Lung microvascular endothelial cell (primary cell): ENCODE measurements at regions not wholly inside any gene's neighbourhood (a gene's known extent, or its start where the extent isn't known, plus 50 kb on each side); places are given as distances from the start of the nearest gene placed in this dataset.

ENCODE experiments used
- DNase-seq, 2 donors: peaks; one replicate each; pipeline versions ENCODE4 v3.0.0 to v3.0.0-alpha.2; 2010; ENCODE audit warnings: low read depth in 2 of 2

- no peak for DNase-seq
Measured at GRCh38 chr7:136072447-136072846, 95.3 kb upstream of the MTPN start.

GRCh38 chr7:136070736-136071505 lies 93.8 kb upstream of the MTPN start:
- no peak for DNase-seq

- DNase-seq, result no peak
Measured at GRCh38 chr7:136069840-136070529, 92.8 kb upstream of the MTPN start.

DNA sequence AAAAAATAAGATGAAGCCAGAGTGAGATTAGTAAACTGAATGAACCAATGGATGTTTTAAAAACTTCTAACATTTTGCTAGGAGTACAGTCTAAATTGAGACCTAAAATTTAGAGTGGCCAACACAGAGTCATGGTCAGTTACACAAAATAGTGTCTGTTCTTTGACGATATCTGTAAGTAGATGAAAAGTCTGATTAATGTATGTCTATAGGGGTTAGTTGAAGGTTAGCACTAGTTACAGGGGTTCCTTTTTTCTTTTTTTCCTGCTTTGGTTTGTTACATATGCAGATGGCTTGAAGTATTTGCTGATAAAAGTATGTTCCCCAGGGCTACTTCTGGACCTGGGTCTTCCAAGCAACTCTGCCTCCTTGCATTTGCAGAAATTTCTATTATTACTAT lies 90.1 kb upstream of the MTPN start:
- DNase-seq, result no peak

DNA sequence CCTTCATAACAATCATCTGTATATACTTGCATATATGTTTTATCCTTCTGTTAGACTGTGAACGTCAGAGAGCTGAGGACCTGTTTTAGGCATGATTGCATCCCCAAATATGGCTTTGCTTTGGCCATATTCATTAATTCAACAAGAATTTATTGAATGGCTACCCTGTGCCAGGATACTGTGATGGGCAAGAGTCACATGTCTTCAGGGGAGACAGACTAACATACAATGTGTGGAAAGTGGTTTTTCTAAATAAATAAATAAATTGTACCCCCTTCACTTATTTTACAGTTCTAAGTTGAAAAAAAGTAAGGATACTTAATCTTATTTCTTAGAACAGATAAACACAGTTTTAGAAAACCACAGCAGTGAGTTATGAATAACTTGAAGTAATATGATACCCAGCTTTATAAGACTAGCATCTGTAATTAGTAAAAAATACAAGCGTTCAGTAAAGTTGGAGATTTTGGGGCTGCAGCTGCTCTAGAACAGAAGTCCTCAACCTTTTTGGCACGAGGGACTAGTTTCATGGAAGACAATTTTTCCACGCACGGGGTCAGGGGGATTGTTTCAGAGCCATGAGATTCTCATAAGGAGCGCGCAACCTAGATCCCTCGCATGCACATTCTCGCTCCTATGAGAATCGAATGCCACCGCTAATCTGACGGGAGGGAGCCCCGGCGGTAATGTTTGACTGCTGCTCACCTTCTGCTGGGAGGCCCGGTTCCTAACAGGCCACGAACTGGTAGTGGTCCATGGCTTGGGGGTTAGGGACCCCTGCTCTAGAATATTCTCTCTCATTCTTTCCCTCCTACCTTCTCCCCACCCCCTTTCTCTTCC lies 89.4 kb upstream of the MTPN start:
- no peak for DNase-seq

DNA sequence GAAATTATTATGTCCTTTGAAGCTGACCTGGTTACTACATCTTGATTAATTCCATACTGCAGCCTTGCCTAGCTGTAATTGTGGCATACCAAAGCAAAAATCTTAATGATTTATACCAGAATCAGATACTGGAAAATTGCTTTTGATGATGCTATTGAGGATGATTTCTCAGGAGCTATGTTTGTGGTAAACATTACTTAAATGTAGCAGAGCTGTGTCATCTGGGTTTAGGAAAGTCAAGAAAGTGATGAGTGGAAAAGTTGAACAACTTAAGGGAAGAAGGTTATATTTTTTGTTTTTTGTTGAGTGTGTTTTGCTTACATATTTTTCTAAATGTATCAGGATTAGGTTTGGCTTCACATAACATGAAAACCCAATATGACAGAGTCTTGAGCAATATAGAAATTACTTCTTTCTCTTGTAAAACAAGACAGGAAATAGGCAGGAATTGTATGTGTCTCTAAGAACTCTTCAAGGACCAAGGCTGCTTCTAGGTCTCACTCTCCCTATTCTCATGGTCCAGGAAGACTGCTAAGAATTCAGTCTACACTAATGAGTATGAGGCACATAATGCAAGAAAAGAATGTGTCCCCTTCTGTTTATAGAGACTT lies 87.6 kb upstream of the MTPN start:
- no peak for DNase-seq

DNA sequence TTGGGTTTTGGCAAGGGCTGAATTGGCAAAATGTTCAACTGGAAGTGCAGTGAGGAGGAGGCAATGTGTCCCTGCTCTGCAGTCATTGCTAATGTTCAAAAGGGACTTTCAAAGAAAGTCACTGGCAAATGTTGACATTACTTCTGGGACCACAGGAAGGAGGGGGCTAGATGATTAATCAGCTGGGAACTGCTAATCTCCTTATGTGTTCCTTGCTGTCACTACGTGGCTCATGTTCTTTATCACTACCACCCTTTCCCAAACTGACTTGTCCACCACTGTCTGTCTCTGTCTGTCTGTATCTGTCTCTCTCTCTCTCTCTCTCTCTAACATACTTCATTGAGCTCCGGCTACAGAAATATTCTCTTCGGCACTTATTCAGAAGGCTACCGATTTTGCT lies 86.9 kb upstream of the MTPN start:
- no peak for DNase-seq

- DNase-seq, result no peak
Measured at GRCh38 chr7:136063326-136063666, 86.1 kb upstream of the MTPN start.

DNA sequence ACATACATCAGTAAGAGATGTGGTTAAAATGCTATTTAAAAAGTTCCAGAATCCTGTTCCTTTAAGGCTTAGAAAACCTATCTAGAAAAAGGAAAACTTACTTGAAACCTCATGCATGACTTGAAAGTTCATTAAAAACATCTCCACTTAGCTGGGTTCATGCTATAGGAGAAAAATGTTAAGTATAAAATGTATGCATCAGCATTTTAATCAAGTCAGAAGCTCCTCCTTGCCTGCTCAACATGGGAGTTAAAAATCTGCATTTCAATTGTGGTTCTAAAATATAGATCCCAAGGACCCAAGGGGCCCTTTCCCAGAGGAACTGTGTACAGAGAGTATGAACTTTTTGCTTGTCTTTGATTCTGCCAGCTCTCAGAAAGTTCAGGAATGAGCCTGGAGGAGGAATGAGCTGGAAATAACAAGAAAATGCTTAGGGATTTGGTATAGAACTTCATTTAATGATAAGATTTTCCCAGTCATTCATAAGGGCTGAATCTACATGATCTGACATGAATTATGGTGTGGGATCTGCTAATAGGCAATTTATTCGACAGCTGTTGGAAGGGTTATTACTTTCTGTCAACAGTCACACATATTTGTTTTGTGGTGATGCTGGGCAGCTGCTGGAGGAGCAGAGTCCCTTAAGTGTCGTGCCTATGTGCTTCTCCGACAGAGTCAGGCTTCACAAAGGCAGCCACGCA lies 85.6 kb upstream of the MTPN start:
- no peak for DNase-seq

- DNase-seq, result no peak
Measured at GRCh38 chr7:136061433-136061832, 84.3 kb upstream of the MTPN start.

- DNase-seq, result no peak
Measured at GRCh38 chr7:136058546-136058945, 81.4 kb upstream of the MTPN start.

DNA sequence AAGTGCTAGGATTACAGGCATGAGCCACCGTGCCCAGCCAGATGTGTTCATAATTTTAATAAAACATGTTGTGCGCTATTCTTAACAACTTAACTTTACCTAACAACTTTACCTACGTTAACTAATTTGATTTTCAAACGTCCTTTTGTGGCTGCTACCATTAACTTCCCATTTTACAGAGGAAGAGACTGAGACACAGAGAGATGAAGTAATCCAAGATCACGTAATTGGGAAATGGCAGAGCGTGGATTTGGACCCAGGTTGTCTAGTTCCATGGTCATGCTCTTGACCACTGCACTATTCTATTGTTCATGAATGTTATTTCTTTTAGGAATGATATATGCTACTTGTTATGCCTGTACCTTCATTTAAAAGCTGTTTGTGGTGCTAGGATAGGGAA lies 80.3 kb upstream of the MTPN start:
- no peak for DNase-seq

GRCh38 chr7:136056651-136057231 lies 79.6 kb upstream of the MTPN start:
- peak; percentile 46 to 56 for DNase-seq

DNA sequence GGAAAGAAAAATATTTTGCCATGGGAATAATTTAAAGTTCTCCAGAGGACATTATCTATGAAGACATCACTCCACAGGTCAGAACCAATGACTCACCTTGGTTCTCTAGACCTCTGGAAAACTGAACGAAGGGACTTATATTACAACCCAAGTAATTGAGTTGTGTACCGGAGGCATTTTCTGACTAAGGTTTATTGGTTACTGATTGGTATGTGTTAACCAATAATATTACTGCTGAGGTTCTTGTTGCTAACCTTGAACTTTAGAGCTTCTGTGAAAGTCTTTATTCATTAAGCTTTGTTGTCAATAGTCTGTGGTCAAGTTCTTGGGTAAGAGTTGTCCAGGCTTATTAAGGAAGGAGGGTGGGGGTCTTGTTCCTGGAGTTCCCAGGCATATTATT lies 78.1 kb upstream of the MTPN start:
- no peak for DNase-seq

GRCh38 chr7:136053689-136054485 lies 76.7 kb upstream of the MTPN start:
- no peak for DNase-seq

DNA sequence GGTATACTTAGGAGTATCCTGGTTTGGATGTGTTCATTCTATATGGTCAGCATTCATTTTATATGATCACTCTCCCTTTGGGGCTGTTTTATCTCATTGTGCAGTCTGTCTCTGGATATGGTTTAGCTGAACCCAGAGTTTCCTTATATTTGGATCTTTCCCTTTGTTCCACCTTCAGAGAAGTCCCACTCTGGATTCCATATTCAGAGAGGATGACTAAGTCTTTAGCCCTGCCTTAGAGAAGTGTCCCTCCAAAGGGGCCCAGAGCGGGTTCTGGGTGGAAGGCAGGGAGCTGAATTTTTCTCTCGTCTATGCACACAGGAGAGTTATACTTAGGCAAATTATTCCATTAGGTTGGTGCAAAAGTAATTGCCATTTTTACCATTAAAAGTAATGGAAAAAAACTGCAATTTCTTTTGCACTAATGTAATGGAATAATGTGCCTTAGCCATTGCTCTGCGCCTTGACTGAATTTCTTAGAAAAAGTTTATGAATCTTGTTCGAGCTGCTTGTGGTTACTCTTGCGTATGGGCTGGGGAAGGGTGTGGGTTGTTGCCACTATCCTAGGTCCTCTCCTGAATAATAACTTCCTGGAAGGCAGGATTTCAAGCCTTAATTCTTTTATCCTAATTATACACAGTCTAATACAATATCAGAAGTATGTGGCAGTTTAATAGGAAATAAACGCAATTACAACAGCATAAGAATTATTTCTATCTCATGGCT lies 74.2 kb upstream of the MTPN start:
- DNase-seq, result no peak

DNA sequence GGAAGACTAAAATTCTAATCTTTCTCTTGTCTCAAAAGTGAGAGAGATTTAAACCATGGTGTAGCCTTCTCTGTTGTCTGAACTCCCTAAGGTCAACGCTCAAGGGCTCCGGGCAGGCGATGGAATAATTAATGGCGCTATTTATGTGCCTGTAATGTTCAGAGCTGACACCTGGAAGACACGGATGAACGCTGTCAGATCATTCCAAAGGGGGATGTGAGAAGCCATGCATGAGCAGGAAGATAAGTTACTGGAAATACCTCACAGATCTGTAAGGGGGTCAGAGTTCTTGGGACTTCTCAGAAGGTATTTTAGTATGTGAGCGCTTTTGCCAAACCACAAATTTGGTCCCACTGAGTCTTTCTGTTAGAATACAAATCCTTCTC lies 73.3 kb upstream of the MTPN start:
- DNase-seq, result no peak

DNA sequence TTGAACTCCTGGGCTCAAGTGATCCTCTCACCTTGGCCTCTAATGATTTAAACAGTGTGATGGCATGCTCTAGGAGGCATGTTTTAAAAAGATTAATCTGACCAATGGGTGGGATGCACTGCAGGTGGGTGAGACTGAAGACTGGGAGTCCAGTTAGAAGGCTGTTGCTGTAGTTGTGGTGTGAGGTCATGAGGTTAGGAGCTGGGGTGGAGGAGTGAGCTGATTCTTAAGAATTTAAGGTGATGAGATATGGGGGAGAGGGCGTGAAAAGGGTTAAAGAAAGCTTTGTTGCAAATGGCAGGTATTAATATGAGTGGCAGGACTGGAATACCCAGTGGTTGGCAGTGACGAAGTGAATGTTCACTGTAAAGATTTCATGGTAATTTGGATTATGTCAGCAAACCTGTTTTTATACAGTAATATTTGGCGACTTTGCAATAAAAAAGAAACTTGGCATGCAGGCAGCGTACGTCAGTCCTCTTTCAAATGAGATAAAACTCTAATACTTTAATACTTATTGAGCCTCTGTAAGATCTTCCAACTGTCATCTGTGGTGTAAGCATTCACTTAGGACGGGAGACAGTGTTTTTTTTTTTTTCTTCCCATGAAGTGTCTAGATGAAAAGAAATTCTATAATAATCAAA lies 72.8 kb upstream of the MTPN start:
- DNase-seq, result no peak

DNA sequence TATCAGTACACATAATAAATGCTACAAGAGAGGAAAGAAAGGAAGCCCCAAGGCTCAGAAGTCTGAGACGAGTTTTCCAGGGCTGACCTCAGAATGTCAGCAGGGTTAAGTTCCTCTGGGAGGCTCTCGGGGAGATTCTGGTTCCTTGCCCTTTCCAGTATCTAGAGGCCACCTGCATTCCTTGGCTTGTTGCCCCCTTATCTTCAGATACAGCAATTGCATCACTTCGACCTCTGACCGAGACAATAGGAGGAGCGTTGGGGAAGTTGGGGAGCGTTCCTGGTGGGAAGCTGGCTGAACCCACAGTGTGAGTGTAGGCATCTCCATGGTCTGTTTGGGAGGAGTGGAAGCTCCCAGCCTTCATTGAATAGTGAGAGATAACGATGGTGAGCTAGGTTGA lies 72.0 kb upstream of the MTPN start:
- no peak for DNase-seq
